HepG2 (cell line): ENCODE measurements at regions not wholly inside any gene's neighbourhood (a gene's known extent, or its start where the extent isn't known, plus 50 kb on each side); places are given as distances from the start of the nearest gene placed in this dataset.

ENCODE experiments used
- ATAC-seq: fragments of 200-7000 bp; cut with Tn5 transposase; 3 replicates; pipeline ENCODE4 v1.9.1; 2020; ENCODE audit warnings: mild to moderate bottlenecking, moderate library complexity
- BruUV-seq: library from RNA; stranded (reverse); fragments of 400-500 nt; replicated peaks from 2 replicates; lab custom pipeline; 2021; lab: Mats Ljungman, UMichigan
- CTCF ChIA-PET: fragments of 300-600 bp; formaldehyde crosslinking; extraction: SDS; loops from one replicate; lab custom pipeline; 2021; ENCODE audit warnings: low total read pairs, inconsistent platforms, low intra/inter-chr PET ratio; lab: Yijun Ruan, JAX
- POLR2A ChIA-PET: fragments of 350-600 bp; sonication (Branson Sonifier 250); formaldehyde crosslinking; loops from one replicate; lab custom pipeline; 2020; ENCODE audit warnings: antibody characterized with exemption, inconsistent platforms; lab: Yijun Ruan, JAX
- DNase-seq: peaks from one replicate; pipeline ENCODE4 v3.0.0-alpha.2; 2015; ENCODE audit warnings: low spot score
- FAIRE-seq: peaks from 3 replicates; lab custom pipeline; 2011; peaks lifted over from hg19 to GRCh38; lab: Jason Lieb, UNC
- H2AFZ ChIP-seq: one replicate; pipeline ENCODE4 v1.6.1; 2011; ENCODE audit warnings: low read length, inconsistent platforms
- H3K27ac ChIP-seq: fragments of 300-600 bp; 3 replicates; pipeline ENCODE4 v1.8.0; 2011; ENCODE audit warnings: mixed run types, mild to moderate bottlenecking, mixed read lengths, low read length, inconsistent platforms; ENCODE audit not compliant: insufficient read depth; ENCODE audit errors: extremely low read length
- H3K27me3 ChIP-seq, 2 experiments: fragments of 200-600 bp in 1 of 2; 2 replicates in 1 of 2; 3 replicates in 1 of 2; pipeline versions ENCODE4 v1.6.0 to v1.8.0; 2011; ENCODE audit warnings: low read length in 2 of 2, mild to moderate bottlenecking in 2 of 2, moderate library complexity in 2 of 2, inconsistent platforms in 1 of 2; ENCODE audit not compliant: insufficient read depth in 2 of 2, control insufficient read depth in 1 of 2
- H3K36me3 ChIP-seq, 2 experiments: fragments of 200-600 bp in 1 of 2; replicated peaks in 1 of 2; 2 replicates in 1 of 2; 3 replicates in 1 of 2; pipeline versions ENCODE4 v1.5.1 to v1.8.0; 2011; ENCODE audit warnings: low read length in 2 of 2, inconsistent platforms in 1 of 2; ENCODE audit not compliant: insufficient read depth in 2 of 2, control insufficient read depth in 1 of 2
- H3K4me1 ChIP-seq: 2 replicates; pipeline ENCODE4 v1.5.1; 2012; ENCODE audit warnings: low read length, inconsistent platforms; ENCODE audit not compliant: insufficient read depth
- H3K4me2 ChIP-seq: 2 replicates; pipeline ENCODE4 v1.6.0; 2011; ENCODE audit warnings: low read depth, low read length, inconsistent platforms
- H3K4me3 ChIP-seq, 3 experiments: fragments of 200-600 bp in 1 of 3; sonication (generic), shearing (Covaris generic) in 1 of 3; replicated peaks in 1 of 3; 2 replicates each; pipeline ENCODE4 v1.5.1; 2011 to 2016; ENCODE audit warnings: low read length in 3 of 3, inconsistent platforms in 2 of 3, low read depth in 2 of 3, mild to moderate bottlenecking in 2 of 3, control low read depth in 1 of 3, mixed read lengths in 1 of 3; ENCODE audit not compliant: insufficient read depth in 1 of 3
- H3K79me2 ChIP-seq: one replicate; pipeline ENCODE4 v1.6.1; 2011; ENCODE audit warnings: low read length, inconsistent platforms; ENCODE audit not compliant: insufficient read depth
- H3K9ac ChIP-seq: 2 replicates; pipeline ENCODE4 v1.6.0; 2011; ENCODE audit warnings: mild to moderate bottlenecking, low read depth, low read length, inconsistent platforms; ENCODE audit not compliant: insufficient read depth
- H3K9me3 ChIP-seq: 2 replicates; pipeline ENCODE4 v1.5.1; 2012; ENCODE audit warnings: mild to moderate bottlenecking, low read length
- H4K20me1 ChIP-seq: 2 replicates; pipeline ENCODE4 v1.6.0; 2011; ENCODE audit warnings: inconsistent platforms, mild to moderate bottlenecking, low read length, moderate library complexity; ENCODE audit not compliant: insufficient read depth
- ETS1 ChIP-seq: sonication (generic); formaldehyde crosslinking; IDR thresholded peaks from 2 replicates; pipeline ENCODE4 v1.4.0; 2020; ENCODE audit warnings: missing genetic modification reagents
- KLF9 ChIP-seq: IDR thresholded peaks from 2 replicates; pipeline ENCODE4 v1.6.1; 2016; ENCODE audit warnings: low read depth
- NR0B2 ChIP-seq: sonication (generic); formaldehyde crosslinking; IDR thresholded peaks from 2 replicates; pipeline ENCODE4 v1.4.0; 2020; ENCODE audit warnings: mild to moderate bottlenecking, missing genetic modification reagents
- PPARG ChIP-seq: conservative IDR thresholded peaks from 2 replicates; pipeline ENCODE4 v1.6.1; 2016; ENCODE audit warnings: missing biosample characterization, missing genetic modification reagents
- RNF2 ChIP-seq: fragments of 450-650 bp; conservative IDR thresholded peaks from 2 replicates; pipeline ENCODE4 v1.6.1; 2016; ENCODE audit warnings: low read depth
- ZBTB14 ChIP-seq: sonication (generic); formaldehyde crosslinking; IDR thresholded peaks from 2 replicates; pipeline ENCODE4 v1.4.0; 2020; ENCODE audit warnings: missing genetic modification reagents
- ZNF180 ChIP-seq: sonication (generic); formaldehyde crosslinking; IDR thresholded peaks from 2 replicates; pipeline ENCODE4 v1.4.0; 2020; ENCODE audit warnings: low read depth, missing genetic modification reagents, borderline replicate concordance
- ZNF598 ChIP-seq: sonication (generic); formaldehyde crosslinking; IDR thresholded peaks from 2 replicates; pipeline ENCODE4 v1.5.1; 2020; ENCODE audit warnings: mild to moderate bottlenecking, missing genetic modification reagents, borderline replicate concordance
- ZNF7 ChIP-seq: IDR thresholded peaks from 2 replicates; pipeline ENCODE4 v1.6.1; 2016; ENCODE audit warnings: missing biosample characterization, missing genetic modification reagents
- ZNF775 ChIP-seq: sonication (generic); formaldehyde crosslinking; IDR thresholded peaks from 2 replicates; pipeline ENCODE4 v1.4.0; 2020; ENCODE audit warnings: missing genetic modification reagents, mild to moderate bottlenecking, moderate library complexity, borderline replicate concordance
- ZNF784 ChIP-seq: sonication (generic); formaldehyde crosslinking; IDR thresholded peaks from 2 replicates; pipeline ENCODE4 v1.5.1; 2020; ENCODE audit warnings: missing genetic modification reagents, mild to moderate bottlenecking, borderline replicate concordance
- ZNF790 ChIP-seq: sonication (generic); formaldehyde crosslinking; IDR thresholded peaks from 2 replicates; pipeline ENCODE4 v1.8.0; 2022; ENCODE audit warnings: missing genetic modification reagents, mild to moderate bottlenecking, borderline replicate concordance
- ZNF792 ChIP-seq: IDR thresholded peaks from 2 replicates; pipeline ENCODE4 v1.6.1; 2016
- ZNF841 ChIP-seq: sonication (generic); formaldehyde crosslinking; IDR thresholded peaks from 2 replicates; pipeline ENCODE4 v1.8.1; 2023; ENCODE audit warnings: missing genetic modification reagents, borderline replicate concordance
- WGBS: methylation state at CpG from one replicate; pipeline ENCODE4 v1.1.6; 2017; ENCODE audit warnings: low lambda C conversion rate; 5-methylcytosine and 5-hydroxymethylcytosine counted together
- in situ Hi-C: cut with HindIII; loops from 2 replicates; pipeline ENCODE4 v1.10.0; 2017; ENCODE audit warnings: low pct_unique_long_range_greater_than_20kb; ENCODE audit not compliant: extremely low pct_ligation_motif_present
- intact Hi-C: fragments of 100-400 bp; cut with micrococcal nuclease; formaldehyde crosslinking; loops from one replicate; pipeline ENCODE4 v1.10.0; 2022; ENCODE audit not compliant: unreplicated experiment

- TF ChIP-seq RNF2, result no peak
- TF ChIP-seq NR0B2 (CRISPR knock-in tag), result no peak
Observed at GRCh38 chr1:60952612-60953111, 129.7 kb upstream of the NFIA start (continued).

GRCh38 chr1:60950224-60951063 is 131.9 kb upstream of the NFIA start:
- no TSS peak for BruUV-seq
- Histone ChIP-seq H3K4me1 (no peaks in the 10 kb centered on the region), H3K4me3 (no peak overlapping the region), H3K9ac (no peak overlapping the region), H3K27me3 (peaks cover 3 to 29% of the 10 kb centered on the region in 2 experiments; a peak in 4 of 5 replicates), H4K20me1 (no peaks in the 10 kb centered on the region), H3K79me2 (no peaks in the 10 kb centered on the region), H3K36me3 (no peaks in the 10 kb centered on the region), H3K27ac (no peak overlapping the region), H2AFZ (no peak overlapping the region), H3K9me3 (no peaks in the 10 kb centered on the region), H3K4me2 (no peak overlapping the region)
- WGBS, result 2% methylated on average over 9 of the region's 9 CpGs
- in situ Hi-C loops (no loop called here), intact Hi-C loops (no loop called here)
- DNase-seq (no peak), FAIRE-seq (no peak), ATAC-seq (no peak)
- ChIA-PET POLR2A (no interaction called here), CTCF (no interaction called here)
- TF ChIP-seq ZNF7 (CRISPR knock-in tag) (no peak), ZNF841 (CRISPR knock-in tag) (no peak), ZNF790 (CRISPR knock-in tag) (no peak), PPARG (CRISPR knock-in tag) (no peak), ZNF792 (no peak), ETS1 (CRISPR knock-in tag) (no peak), ZNF180 (no peak), ZNF598 (CRISPR knock-in tag) (no peak), ZNF775 (CRISPR knock-in tag) (no peak), ZBTB14 (CRISPR knock-in tag) (no peak), ZNF784 (CRISPR knock-in tag) (no peak), KLF9 (no peak)
